ENCODE measurements at regions not wholly inside any gene's neighbourhood (a gene's known extent, or its start where the extent isn't known, plus 50 kb on each side); places are given as distances from the start of the nearest gene placed in this dataset.

- TF ChIP-seq CTCF (IDR thresholded peaks at IDR 0.05 in 2 of 3, conservative IDR thresholded peaks at IDR 0.05 in 1 of 3; ENCODE audit: control insufficient read depth in 2 of 3, extremely low read depth in 1 of 3, insufficient read depth in 1 of 3, low read depth in 3 of 3, low read length in 3 of 3) (no peak), SREBF1 (IDR thresholded peaks at IDR 0.05; ENCODE audit: low read length) (no peak), POLR2AphosphoS5 (IDR thresholded peaks at IDR 0.05; ENCODE audit: low read length) (no peak), CBX5 (IDR thresholded peaks at IDR 0.05; ENCODE audit: low read depth) (no peak), MAX (IDR thresholded peaks at IDR 0.05; ENCODE audit: low read depth, low read length) (no peak), TCF12 (IDR thresholded peaks at IDR 0.05; ENCODE audit: low read depth, low read length) (no peak)
Measured at GRCh38 chr2:41595240-41595639, 452.6 kb upstream of the PKDCC start.

Measured in GM12878 (cell line).